ENCODE measurements at regions not wholly inside any gene's neighbourhood (a gene's known extent, or its start where the extent isn't known, plus 50 kb on each side); places are given as distances from the start of the nearest gene placed in this dataset.

GRCh38 chr10:29900865-29901264 lies 158.5 kb downstream of the JCAD start:
- TF ChIP-seq NR2F1 (CRISPR knock-in tag; IDR thresholded peaks at IDR 0.05) (no peak), CBX5 (CRISPR knock-in tag; IDR thresholded peaks at IDR 0.05; ENCODE audit: borderline replicate concordance) (no peak), EP300 (IDR thresholded peaks at IDR 0.05; ENCODE audit: low read depth in 2 of 2, low read length in 2 of 2) (no peak), EP300 (CRISPR knock-in tag; IDR thresholded peaks at IDR 0.05; ENCODE audit: borderline replicate concordance) (no peak), MED8 (CRISPR knock-in tag; IDR thresholded peaks at IDR 0.05; ENCODE audit: insufficient replicate concordance) (no peak), ZSCAN31 (CRISPR knock-in tag; IDR thresholded peaks at IDR 0.05; ENCODE audit: low read depth) (no peak), PATZ1 (CRISPR knock-in tag; IDR thresholded peaks at IDR 0.05) (no peak), ZNF282 (IDR thresholded peaks at IDR 0.05; ENCODE audit: partially characterized antibody) (no peak)
